KMS-11 (cell line): ENCODE measurements at regions not wholly inside any gene's neighbourhood (a gene's known extent, or its start where the extent isn't known, plus 50 kb on each side); places are given as distances from the start of the nearest gene placed in this dataset.

ENCODE experiments used
- H2AFZ ChIP-seq: fragments of 200-600 bp; sonication (generic); 2 replicates; pipeline ENCODE4 v1.6.1; 2016; ENCODE audit warnings: antibody characterized with exemption, mixed run types, low read depth
- H3K27ac ChIP-seq: fragments of 200-600 bp; sonication (generic); 2 replicates; pipeline ENCODE4 v1.6.1; 2016; ENCODE audit warnings: mild to moderate bottlenecking, mixed run types
- H3K27me3 ChIP-seq: fragments of 200-600 bp; sonication (generic); 2 replicates; pipeline ENCODE4 v1.6.1; 2017; ENCODE audit warnings: mild to moderate bottlenecking, low read depth, mixed run types, moderate library complexity; ENCODE audit not compliant: insufficient read depth
- H3K36me3 ChIP-seq: fragments of 200-600 bp; sonication (generic); 2 replicates; pipeline ENCODE4 v1.6.1; 2017; ENCODE audit warnings: mild to moderate bottlenecking, mixed run types; ENCODE audit not compliant: insufficient read depth
- H3K4me1 ChIP-seq: fragments of 200-600 bp; sonication (generic); 2 replicates; pipeline ENCODE4 v1.6.1; 2016; ENCODE audit warnings: mild to moderate bottlenecking, low read depth, mixed run types; ENCODE audit not compliant: poor library complexity, severe bottlenecking
- H3K4me2 ChIP-seq: fragments of 200-600 bp; sonication (generic); 2 replicates; pipeline ENCODE4 v1.7.0; 2016; ENCODE audit warnings: mild to moderate bottlenecking, mixed run types
- H3K4me3 ChIP-seq: fragments of 200-600 bp; sonication (generic); IDR thresholded peaks from 2 replicates; pipeline ENCODE4 v1.6.1; 2017; ENCODE audit warnings: low read depth, low read length, mixed read lengths; ENCODE audit not compliant: insufficient read depth
- H3K79me2 ChIP-seq: fragments of 200-600 bp; sonication (generic); 2 replicates; pipeline ENCODE4 v1.6.1; 2016; ENCODE audit warnings: low read depth, mixed run types; ENCODE audit not compliant: insufficient read depth
- H3K9ac ChIP-seq: fragments of 200-600 bp; sonication (generic); 2 replicates; pipeline ENCODE4 v1.6.1; 2016; ENCODE audit warnings: mild to moderate bottlenecking, mixed run types
- H4K20me1 ChIP-seq: fragments of 200-600 bp; sonication (generic); 2 replicates; pipeline ENCODE4 v1.6.1; 2016; ENCODE audit warnings: mild to moderate bottlenecking, mixed run types; ENCODE audit not compliant: insufficient read depth
- CTCF ChIP-seq: fragments of 200-600 bp; sonication (generic); conservative IDR thresholded peaks from 2 replicates; pipeline ENCODE4 v1.6.1; 2017; ENCODE audit warnings: low read depth, mild to moderate bottlenecking, antibody characterized with exemption, low read length, moderate library complexity, mixed read lengths

DNA sequence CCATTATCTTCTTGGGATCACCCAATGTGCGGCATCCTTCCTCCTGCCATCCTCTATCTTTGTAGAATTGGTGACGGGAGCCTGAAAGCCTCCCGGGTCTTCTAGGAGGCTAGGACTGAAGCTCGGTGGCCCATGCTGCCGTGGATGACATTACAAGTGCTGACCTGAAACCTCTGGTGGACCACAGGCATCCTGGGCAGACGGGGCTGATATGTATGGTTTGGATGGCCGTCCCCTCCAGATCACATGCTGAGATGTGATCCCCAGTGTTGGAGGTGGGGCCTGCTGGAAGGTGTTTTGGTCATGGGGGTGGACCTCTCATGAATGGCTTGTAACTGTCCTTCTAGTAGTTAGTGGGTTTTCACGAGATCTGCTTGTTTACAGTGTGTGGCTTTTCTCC is 1525.8 kb downstream of the BRD1 start:
- Histone ChIP-seq H3K4me3 (no peak overlapping the region), H4K20me1 (no peaks in the 10 kb centered on the region), H2AFZ (no peak overlapping the region), H3K36me3 (no peaks in the 10 kb centered on the region), H3K9ac (no peak overlapping the region), H3K4me1 (no peaks in the 10 kb centered on the region), H3K79me2 (no peaks in the 10 kb centered on the region), H3K27me3 (peaks cover 2% of the 10 kb centered on the region; the same call in 1 of the 2 replicates), H3K27ac (no peak overlapping the region), H3K4me2 (no peak overlapping the region)
- no peak for TF ChIP-seq CTCF

DNA sequence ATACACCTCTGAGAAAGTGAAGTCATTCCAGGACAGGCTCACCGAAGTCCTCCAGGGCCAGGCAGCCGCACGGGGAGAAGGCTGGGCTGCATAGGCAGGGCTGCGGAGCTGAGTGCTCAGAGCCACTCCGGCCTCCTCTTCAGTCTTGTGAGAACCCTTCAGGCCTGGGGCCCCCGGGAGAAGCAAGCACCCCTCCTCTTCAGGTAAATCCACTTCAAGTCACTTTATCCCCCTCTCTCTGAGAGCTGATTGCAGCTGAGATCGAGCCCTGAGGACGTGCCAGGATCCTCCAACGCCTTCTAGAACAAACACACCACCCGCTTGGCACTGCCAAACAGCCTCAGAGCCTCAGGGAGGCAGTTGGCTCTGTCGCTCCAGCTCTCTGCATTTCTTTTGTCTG is 1526.3 kb downstream of the BRD1 start:
- no peak overlapping the region for H2AFZ ChIP-seq
- no peak overlapping the region for H3K4me3 ChIP-seq
- H3K36me3 ChIP-seq, result no peaks in the 10 kb centered on the region
- no peak overlapping the region for H3K9ac ChIP-seq
- TF ChIP-seq CTCF, result no peak
- H3K27ac ChIP-seq, result no peak overlapping the region
- no peak overlapping the region for H3K4me2 ChIP-seq
- H3K4me1 ChIP-seq, result no peaks in the 10 kb centered on the region
- peaks cover 2% of the 10 kb centered on the region; the same call in 1 of the 2 replicates for H3K27me3 ChIP-seq
- no peaks in the 10 kb centered on the region for H4K20me1 ChIP-seq
- no peaks in the 10 kb centered on the region for H3K79me2 ChIP-seq

GRCh38 chr22:48300877-48301276 is 1526.8 kb downstream of the BRD1 start:
- no peak for TF ChIP-seq CTCF
- no peak overlapping the region for H3K4me3 ChIP-seq
- peaks cover 2% of the 10 kb centered on the region; the same call in 1 of the 2 replicates for H3K27me3 ChIP-seq
- no peaks in the 10 kb centered on the region for H4K20me1 ChIP-seq
- H3K79me2 ChIP-seq, result no peaks in the 10 kb centered on the region
- no peaks in the 10 kb centered on the region for H3K36me3 ChIP-seq
- H3K4me1 ChIP-seq, result no peaks in the 10 kb centered on the region
- no peak overlapping the region for H2AFZ ChIP-seq
- H3K9ac ChIP-seq, result no peak overlapping the region
- no peak overlapping the region for H3K27ac ChIP-seq
- no peak overlapping the region for H3K4me2 ChIP-seq

DNA sequence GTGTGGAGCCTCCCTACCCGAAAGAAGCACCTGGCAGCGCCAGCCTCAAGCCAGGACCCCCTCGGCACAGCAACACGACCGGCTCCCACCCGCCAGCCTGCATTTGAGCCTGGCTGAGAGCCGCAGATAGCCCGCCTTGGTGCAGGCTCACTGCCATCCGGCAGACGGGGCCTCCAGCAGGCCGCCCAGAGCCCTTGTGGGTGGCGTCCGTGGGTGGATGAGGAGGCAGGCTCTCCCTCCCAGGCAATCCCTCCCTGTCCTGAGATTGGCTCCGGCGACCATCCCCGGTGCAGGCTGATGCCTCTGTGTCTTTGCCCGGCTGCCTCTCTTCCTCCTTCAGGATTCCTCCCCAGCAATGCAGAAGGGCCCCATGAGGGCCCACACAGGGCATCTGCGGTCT is 1527.9 kb downstream of the BRD1 start:
- H2AFZ ChIP-seq, result no peak overlapping the region
- TF ChIP-seq CTCF, result no peak
- peaks cover 2% of the 10 kb centered on the region; the same call in 1 of the 2 replicates for H3K27me3 ChIP-seq
- no peak overlapping the region for H3K4me3 ChIP-seq
- no peak overlapping the region for H3K27ac ChIP-seq
- H4K20me1 ChIP-seq, result no peaks in the 10 kb centered on the region
- H3K36me3 ChIP-seq, result no peaks in the 10 kb centered on the region
- no peaks in the 10 kb centered on the region for H3K4me1 ChIP-seq
- H3K4me2 ChIP-seq, result no peak overlapping the region
- H3K9ac ChIP-seq, result no peak overlapping the region
- H3K79me2 ChIP-seq, result no peaks in the 10 kb centered on the region
